HG02943 (cell line): ENCODE measurements at regions not wholly inside any gene's neighbourhood (a gene's known extent, or its start where the extent isn't known, plus 50 kb on each side); places are given as distances from the start of the nearest gene placed in this dataset.

Source experiments
- ATAC-seq: cut with Tn5 transposase; IDR thresholded peaks from one replicate; pipeline ENCODE4 v1.9.1; 2021; ENCODE audit warnings: mild to moderate bottlenecking, low read depth, moderate library complexity; ENCODE audit not compliant: unreplicated experiment

GRCh38 chr2:41420872-41421271 is 626.9 kb upstream of the PKDCC start:
- no peak for ATAC-seq

DNA sequence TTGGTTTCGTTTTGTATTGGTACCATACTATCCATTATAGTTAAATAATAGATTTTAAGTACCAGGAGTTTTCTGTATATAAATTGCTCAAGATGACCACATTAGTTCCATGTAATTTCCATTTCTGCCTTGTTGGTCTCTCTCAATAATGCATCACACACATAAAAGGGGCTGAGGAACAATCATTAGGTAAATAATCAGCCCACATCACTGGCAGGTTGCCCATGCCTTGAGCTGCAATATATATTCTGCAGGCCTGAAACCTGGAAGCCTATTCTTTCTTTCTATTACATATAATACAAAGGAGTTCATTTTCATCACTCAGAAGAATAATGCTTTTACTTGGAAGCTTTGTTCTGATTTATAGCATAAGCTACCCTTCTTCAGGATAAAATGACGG is 616.1 kb upstream of the PKDCC start:
- ATAC-seq = no peak

DNA sequence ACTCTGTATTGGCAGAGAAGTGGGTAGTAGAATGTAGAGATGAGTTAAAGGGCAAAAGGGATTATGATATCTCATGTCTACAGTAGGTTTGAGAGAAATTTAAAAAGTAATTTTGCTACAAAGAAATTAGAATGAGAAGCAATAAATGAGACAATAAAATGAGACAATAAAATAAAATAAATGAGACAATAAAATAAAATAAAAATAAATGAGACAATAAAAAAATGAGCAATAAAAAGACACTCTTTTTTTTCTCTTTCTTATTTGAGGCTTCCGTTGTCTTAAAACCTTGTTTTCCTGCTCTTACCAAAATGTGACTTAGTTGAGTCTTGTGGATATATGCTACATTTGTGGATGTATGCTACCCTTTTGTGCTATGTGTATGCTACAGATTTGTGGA is 615.4 kb upstream of the PKDCC start:
- no peak for ATAC-seq

GRCh38 chr2:41434991-41435390 is 612.8 kb upstream of the PKDCC start:
- ATAC-seq = no peak

DNA sequence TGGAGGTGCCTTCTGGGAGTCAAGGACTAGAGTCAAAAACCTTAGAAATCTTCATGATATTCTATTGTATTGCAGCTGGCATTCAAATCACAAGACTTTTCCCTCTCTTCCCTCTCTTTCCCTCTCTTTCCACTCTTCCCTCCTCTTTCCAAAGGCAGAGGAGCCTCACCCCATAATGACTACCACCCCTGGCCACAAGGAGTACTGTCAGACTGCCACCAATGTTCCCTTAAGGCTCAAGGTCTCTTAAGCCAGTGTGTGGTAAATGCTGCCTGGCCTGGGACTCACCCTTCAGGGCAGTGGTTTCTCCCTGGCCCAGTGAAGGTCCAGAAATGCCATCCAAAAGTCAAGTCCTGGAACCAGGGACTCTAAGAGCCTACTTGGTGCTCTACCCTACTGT is 605.9 kb upstream of the PKDCC start:
- no peak for ATAC-seq

DNA sequence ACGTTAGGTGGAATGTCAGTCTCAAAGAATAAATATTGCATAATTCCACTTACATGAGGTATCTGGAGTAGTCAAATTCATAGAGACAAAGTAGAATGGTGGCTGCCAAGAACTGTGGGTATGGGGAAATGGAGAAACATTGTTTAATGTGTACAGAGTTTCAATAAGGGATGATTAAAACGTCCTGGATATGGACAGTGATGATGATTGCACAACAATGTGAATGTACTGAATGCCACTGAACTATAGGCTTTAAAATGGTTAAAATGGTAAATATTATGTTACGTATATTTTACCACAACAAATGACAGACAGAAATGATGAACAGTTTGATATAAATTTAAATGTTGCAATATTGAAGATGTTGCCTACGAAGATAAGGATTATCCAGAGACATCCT is 602.0 kb upstream of the PKDCC start:
- no peak for ATAC-seq

DNA sequence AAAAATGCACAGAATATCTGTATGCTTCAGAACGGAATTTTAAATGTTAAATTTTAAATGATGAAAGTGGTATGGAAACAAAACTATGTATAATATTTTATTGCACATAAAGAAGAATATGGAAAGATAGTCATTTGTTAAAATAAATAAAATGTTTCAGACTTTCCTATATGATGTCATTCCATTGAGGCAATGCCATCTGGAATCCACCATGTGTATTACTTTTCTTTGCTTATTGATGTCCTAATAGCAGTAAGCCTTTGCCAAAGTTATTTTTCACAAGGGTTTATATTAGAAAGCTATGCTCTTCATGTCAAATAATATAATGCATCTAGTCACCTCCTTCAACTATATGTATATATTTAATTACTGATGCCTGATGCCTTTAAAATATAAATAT is 601.6 kb upstream of the PKDCC start:
- ATAC-seq = no peak

DNA sequence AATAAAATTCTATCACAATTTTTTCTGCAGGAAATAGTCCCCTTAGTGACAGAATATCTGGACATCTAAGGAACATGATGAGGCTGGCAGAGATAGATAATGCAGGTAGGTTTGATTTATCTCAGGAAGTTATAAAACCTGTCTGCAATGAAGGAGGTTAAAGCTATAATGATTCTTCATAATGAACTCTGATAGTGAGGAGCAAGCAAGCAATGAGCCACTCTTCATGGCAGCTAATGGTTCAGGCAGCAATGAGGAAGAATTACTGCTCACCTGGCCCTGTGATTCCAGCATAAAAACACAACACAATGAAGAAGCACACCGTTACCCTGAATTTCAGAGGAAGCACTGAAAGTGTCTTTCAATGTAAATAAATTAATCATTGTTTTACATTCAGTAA is 599.6 kb upstream of the PKDCC start:
- ATAC-seq = no peak

- no peak for ATAC-seq
These were observed 590.8 kb upstream of the PKDCC start for GRCh38 chr2:41457026-41457425.

- ATAC-seq = no peak
These were observed 587.2 kb upstream of the PKDCC start for GRCh38 chr2:41460661-41461060.

DNA sequence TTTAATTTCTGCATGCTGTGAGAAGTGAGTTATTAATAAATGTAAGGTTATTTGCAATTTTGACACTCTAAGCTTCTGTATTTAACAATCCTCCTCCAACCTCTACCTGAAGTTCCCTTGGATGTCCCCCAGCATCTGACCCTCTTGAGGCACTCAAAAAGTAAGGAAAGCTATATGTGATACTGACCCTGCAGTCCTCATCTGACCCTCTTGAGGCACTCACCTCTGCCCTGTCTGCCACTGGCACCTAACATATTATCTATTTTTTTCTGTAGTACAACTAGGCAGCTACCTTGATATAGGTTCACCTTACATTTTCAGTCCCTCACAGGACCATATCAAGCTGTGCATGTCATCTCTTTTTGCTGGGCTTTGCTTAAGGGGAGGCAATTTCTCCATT is 583.4 kb upstream of the PKDCC start:
- ATAC-seq = no peak

GRCh38 chr2:41475959-41476358 is 571.9 kb upstream of the PKDCC start:
- ATAC-seq = no peak

- ATAC-seq = no peak
These were observed 565.2 kb upstream of the PKDCC start for GRCh38 chr2:41482659-41483058.

DNA sequence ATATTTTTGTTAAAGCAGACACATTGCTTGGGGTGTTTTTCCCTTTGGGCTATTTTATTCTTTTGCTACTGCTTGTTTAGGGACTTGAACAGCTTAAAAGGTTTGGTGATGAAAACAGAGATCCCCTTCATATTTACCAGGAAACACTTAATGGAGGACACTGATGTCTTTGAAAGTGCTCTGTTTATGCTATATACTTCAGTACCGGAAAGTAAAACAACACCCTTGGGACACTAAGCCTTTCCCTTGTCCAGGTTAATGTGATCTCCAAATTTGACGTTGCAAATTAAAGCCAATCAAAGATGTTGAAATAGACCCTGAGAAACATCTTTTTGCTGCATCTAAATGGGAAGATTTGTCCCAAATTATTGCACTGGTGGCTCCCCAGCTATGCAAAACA is 564.6 kb upstream of the PKDCC start:
- ATAC-seq = no peak

GRCh38 chr2:41483982-41484857 is 563.6 kb upstream of the PKDCC start:
- ATAC-seq = no peak

GRCh38 chr2:41484858-41485234 is 563.0 kb upstream of the PKDCC start:
- ATAC-seq = no peak

GRCh38 chr2:41486948-41487347 is 560.9 kb upstream of the PKDCC start:
- ATAC-seq = no peak

DNA sequence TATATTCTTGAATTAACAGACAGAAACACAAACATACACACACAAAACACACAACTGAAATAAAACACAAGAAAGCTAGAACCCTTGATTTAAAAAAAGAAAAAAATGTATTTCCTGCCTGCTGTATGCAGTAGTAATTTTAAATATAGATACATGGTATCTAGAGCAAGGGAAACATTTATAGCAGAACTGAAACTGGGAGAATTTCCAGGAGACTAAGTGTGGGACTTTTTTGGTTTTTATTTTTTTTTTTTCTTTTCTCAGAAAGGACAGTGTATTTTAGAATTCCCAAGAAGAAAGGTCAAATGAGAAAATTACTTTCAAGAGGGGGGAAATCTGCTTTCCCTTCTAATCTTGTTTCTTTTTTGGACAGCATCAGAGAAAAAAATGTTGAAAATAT is 558.9 kb upstream of the PKDCC start:
- no peak for ATAC-seq

GRCh38 chr2:41489638-41490037 is 558.2 kb upstream of the PKDCC start:
- no peak for ATAC-seq

DNA sequence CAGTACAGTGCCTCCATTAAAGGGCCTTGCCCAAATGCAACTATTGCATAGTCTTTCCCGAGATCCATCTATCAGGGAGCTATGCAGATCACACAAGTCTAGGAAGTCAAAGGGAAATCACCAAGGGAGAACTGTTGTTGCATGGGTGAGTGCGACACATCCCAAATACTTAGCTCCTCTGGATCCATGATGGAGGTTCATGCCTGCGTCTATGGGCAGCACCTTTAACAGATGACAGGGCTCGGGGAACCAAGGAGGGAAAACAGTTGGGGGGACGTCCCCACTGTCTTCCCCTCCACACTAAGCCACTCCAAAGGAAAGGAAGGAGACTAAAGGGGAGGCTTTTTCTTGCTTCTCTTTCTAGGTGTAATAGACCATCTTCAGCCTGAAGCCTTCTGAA is 552.8 kb upstream of the PKDCC start:
- no peak for ATAC-seq

DNA sequence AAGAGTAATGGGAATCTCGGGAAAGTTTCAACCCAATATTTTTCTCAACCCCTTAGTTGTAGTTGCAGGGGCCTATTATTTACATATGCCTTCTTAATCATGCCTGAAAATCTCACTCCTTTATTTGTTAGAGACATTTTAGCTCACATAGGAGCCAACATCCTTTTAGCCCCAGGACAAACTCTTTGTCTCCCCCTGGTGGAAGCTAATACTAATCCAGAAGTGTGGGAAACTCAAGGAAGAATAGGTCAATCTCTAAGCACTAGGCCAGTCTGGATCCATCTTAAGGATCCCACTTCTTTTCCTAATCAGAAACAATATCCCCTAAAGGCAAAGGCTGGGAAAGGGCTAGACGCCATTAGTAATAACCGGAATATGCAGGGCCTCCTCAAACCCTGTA is 550.9 kb upstream of the PKDCC start:
- ATAC-seq = no peak

DNA sequence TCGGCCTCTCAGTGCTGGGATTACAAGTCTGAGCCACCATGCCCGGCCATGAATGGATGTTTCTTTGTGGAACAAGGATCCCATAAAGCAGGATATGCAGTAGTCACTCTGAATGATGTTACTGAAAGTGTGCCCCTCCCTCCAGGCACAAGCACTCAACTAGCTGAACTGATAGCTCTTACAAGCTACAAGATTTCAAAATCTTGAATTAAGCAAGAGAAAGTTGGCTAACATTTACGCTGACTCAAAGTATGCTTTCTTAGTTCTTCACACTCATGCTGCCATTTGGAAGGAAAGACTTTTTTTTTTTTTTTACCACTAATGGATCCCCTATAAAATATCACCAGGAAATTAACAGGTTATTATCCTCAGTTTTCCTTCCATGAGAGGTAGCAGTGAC is 549.0 kb upstream of the PKDCC start:
- no peak for ATAC-seq

DNA sequence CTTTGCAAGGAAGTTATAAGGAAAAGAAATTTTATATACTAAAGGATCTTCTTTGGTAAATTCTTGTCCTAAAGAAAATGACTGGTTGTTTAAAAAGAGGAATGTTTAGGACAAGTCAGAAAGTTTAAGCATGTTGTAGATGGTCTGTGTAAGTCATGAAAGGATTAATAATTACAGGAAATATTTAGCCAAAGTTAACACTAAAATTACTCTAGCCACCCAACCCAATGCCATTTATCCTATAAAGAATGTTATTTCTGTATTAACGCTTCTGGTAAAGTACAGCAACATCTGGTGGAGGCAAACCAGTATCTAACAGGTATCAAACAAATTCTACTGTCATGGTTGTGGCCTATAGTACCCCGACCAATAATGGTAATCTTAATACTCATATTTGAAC is 546.9 kb upstream of the PKDCC start:
- ATAC-seq = no peak
